ENCODE measurements at regions not wholly inside any gene's neighbourhood (a gene's known extent, or its start where the extent isn't known, plus 50 kb on each side); places are given as distances from the start of the nearest gene placed in this dataset.

- no peak for DNase-seq
Observed at GRCh38 chr4:138964716-138965426, 50.7 kb upstream of the NOCT start.

DNA sequence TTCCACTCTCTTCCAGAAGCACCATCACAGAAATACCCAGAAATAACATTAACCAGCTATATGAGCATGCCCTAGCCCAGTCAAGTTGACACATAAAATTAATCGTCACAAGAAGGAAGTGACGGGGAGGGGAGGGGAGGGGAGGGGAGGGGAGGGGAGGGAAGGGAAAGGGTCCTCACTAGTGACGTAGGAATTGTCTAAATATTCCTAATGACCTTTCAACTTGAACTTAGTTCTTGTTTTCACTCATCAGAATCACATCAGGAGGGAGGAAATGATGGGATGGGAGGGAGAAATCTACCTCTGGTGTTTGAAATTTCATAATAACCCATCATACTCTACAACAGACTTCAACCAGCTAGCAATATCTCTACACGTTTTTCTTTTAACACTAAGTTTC lies 52.2 kb upstream of the NOCT start:
- DNase-seq = no peak

DNA sequence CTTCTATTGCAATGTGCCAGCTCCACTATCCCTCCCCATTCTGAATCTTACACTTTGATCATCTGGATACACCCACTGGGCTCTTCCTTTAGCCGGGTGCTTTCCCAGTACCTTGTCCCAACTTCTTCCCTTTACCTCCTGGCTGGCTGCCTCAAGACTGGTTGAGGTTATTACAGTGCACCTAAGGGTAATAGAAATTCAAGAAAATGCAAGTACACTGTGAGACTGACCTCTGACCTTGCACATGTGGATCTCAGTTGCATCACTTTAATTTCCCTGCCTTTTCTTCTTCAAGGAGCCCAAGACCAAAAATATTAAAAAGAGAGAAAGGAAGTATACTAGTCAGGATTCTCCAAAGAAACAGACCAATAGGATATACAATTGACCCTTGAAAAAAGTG lies 53.9 kb upstream of the NOCT start:
- no peak for DNase-seq

GRCh38 chr4:138961129-138961528 lies 54.5 kb upstream of the NOCT start:
- no peak for DNase-seq

GRCh38 chr4:138960175-138960710 lies 55.3 kb upstream of the NOCT start:
- no peak for DNase-seq

DNA sequence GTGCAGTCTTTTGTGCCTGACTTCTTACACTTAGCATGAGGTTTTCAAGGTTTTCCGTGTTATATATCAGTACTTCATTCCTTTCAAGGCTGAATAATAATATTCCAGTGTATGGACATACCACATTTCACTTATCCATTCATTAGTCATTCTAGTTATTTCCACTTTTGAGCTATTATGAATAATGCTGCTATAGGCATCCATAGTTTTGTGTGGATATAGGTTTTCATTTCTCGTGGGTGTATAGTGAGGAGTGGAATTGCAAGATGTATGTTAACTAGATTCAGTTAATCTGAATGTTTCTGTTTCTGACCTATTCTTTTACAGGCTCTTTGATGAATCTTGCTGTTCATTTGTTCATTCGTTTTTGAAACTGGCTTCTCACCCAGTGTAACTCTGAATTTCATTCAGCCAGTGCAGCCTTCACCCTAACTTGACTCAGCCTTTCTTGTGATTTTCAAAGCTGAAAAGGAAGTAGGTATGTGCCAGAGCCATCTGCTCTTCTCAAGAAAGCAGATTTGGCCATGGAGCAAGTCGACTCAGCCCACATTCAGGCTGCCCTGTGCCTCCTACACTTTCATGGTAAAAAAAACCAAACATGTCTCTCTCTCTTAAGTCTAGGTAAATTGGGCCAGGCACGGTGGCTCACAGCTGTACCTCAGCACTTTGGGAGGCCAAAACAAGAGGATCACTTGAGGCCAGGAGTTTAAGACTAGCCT lies 56.3 kb upstream of the NOCT start:
- DNase-seq = no peak

- DNase-seq = no peak
Observed at GRCh38 chr4:138958519-138958918, 57.1 kb upstream of the NOCT start.

DNA sequence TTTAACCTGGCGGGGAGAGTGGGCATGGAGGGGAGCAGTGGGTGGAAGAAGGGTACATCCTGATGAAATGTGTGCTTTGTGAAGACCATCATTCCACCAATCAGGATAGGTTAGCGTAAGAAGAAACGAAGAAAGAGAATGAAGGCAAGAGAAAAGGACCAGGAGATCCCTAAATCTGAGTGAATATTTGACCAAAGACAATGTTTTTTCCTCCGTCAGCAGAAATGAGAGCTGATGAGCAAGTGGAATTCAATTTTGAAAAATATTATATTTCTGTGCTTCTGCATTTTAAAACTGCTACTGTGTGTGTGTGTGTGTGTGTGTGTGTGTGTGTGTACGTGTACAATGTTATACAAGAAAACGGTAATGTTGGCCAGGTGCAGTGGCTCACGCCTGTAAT lies 58.3 kb upstream of the NOCT start:
- DNase-seq = no peak

DNA sequence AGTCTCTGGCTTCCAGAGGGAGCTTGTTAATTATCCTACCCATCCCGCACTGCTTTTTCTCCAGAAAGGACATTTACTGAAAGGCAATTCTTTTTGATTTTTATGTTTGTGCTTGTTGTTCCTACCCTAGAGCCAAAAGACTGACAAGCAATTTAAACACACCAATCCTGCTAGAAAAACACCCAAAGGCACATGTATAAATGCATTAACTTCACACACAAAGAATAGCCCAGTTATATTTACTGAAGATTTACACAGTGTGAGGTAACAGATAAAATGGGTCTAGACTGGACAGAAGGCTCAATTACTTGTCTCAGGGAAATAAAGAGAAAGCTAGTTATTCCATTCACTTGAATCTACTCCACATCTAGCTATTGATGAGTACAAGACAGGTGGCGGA lies 61.2 kb upstream of the NOCT start:
- DNase-seq = no peak

DNA sequence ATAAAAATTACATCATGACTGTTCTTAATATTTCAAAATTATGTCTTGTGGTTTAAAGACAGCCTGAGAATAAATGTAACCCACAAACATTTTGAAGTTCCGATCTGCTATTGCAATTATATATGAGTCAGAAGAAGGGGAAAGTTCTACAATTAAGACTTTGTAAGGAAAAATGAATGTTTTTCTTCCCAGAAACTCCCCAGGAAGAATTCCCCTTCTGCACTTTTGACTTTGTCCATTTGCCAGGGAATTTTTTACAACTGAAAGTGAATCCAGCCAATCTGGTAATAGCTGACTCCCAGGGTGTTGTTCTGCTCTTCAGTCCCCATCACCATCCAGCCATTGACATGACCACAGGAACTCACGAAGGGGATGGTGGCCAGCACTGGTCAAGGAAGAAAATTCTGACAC lies 61.6 kb upstream of the NOCT start:
- DNase-seq = no peak

DNA sequence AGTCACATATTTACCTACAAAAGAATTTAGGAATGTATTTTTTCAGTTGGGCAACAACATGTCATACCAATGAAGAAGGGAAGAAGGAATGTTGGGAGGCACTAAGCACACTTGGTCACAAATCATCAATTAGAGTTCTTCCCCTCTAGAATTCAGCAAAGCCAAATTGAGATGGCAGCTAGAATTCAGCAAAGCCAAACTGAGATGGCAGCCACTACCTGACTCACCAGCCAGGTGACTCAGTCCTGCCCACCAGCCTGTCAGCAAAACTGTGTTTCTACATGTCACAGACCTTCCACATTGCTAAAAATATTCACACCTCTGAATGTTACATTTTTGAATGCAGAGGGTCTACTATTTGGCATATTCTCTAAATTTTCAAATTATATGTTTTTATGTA lies 63.2 kb upstream of the NOCT start:
- DNase-seq = no peak

DNA sequence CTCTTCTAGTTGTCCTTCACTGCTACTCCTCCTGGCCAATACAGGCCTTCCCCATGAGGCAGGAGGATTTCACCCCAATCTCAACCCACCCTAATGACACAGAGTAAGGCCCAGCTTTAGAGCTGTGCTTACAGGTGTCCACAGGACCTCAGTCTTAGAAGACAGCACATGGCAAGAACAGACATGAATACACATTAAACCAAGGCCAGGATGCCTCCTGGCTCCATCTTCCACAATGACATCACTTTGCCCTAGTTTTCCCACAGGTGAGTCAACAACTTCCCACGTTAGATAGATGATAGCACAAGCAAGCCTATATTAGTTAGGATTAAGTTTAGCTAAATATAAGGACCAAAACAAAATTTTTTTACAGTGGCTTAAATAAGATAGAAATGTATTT lies 63.8 kb upstream of the NOCT start:
- no peak for DNase-seq

- DNase-seq = no peak
Observed at GRCh38 chr4:138949866-138950265, 65.7 kb upstream of the NOCT start.

DNA sequence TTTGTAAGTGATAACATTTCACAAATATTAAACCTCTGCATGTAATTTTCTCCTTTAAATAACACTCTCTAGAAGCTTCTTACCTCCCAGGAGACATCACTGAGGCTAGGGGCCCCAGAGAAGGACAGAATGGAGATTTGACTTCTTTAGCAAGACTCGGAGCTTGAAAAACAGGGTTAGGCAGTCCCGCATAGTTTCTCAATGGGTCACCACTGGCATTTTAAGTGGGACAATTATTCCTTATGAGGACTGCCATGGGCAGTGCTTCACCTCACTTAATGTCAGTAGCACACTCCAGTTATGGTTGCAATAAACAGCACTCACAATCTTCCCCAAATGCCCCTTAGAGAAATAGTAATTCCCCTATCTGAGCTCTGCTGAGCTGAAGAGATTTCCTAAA lies 66.7 kb upstream of the NOCT start:
- DNase-seq = no peak

GRCh38 chr4:138946306-138946705 lies 69.3 kb upstream of the NOCT start:
- DNase-seq = no peak

- no peak for DNase-seq
Observed at GRCh38 chr4:138945840-138946239, 69.7 kb upstream of the NOCT start.

- no peak for DNase-seq
Observed at GRCh38 chr4:138945401-138945800, 70.2 kb upstream of the NOCT start.

- no peak for DNase-seq
Observed at GRCh38 chr4:138943893-138944292, 71.7 kb upstream of the NOCT start.

GRCh38 chr4:138941037-138941436 lies 74.5 kb upstream of the NOCT start:
- no peak for DNase-seq

- DNase-seq = no peak
Observed at GRCh38 chr4:138939960-138940359, 75.6 kb upstream of the NOCT start.

- DNase-seq = peak in 1 of 2 experiments; percentile 23
Observed at GRCh38 chr4:138938366-138938690, 77.3 kb upstream of the NOCT start.

- no peak for DNase-seq
Observed at GRCh38 chr4:138935135-138935807, 80.3 kb upstream of the NOCT start.

- no peak for DNase-seq
Observed at GRCh38 chr4:138927072-138927471, 88.5 kb upstream of the NOCT start.

- DNase-seq = no peak
Observed at GRCh38 chr4:138925495-138925894, 90.1 kb upstream of the NOCT start.

Data from SW 1271 (cell line).